GM10248 (cell line): ENCODE measurements at regions not wholly inside any gene's neighbourhood (a gene's known extent, or its start where the extent isn't known, plus 50 kb on each side); places are given as distances from the start of the nearest gene placed in this dataset.
"Not testable (repeated sequence)": the region's sequence is repeated elsewhere in the genome, so short reads cannot be mapped to it uniquely, and the experiment has no call there.

Experiments
- CTCF ChIA-PET: fragments of 300-600 bp; sonication (Branson Sonifier 250); formaldehyde crosslinking; extraction: SDS; loops from one replicate; lab custom pipeline; 2021; ENCODE audit warnings: antibody characterized with exemption; lab: Yijun Ruan, JAX
- POLR2A ChIA-PET: fragments of 350-650 bp; sonication (Branson Sonifier 250); formaldehyde crosslinking; extraction: SDS; loops from one replicate; lab custom pipeline; 2020; ENCODE audit warnings: antibody characterized with exemption; lab: Yijun Ruan, JAX
- DNase-seq: peaks from one replicate; pipeline ENCODE4 v3.0.0; 2012; ENCODE audit errors: extremely low spot score
- TF ChIP-seq, protein P1 (sequence below): IDR thresholded peaks from 2 replicates; pipeline ENCODE4 v1.5.1; 2012; ENCODE audit warnings: mild to moderate bottlenecking, low read depth; ENCODE audit errors: extremely low read depth, missing control alignments, control extremely low read depth

DNA sequence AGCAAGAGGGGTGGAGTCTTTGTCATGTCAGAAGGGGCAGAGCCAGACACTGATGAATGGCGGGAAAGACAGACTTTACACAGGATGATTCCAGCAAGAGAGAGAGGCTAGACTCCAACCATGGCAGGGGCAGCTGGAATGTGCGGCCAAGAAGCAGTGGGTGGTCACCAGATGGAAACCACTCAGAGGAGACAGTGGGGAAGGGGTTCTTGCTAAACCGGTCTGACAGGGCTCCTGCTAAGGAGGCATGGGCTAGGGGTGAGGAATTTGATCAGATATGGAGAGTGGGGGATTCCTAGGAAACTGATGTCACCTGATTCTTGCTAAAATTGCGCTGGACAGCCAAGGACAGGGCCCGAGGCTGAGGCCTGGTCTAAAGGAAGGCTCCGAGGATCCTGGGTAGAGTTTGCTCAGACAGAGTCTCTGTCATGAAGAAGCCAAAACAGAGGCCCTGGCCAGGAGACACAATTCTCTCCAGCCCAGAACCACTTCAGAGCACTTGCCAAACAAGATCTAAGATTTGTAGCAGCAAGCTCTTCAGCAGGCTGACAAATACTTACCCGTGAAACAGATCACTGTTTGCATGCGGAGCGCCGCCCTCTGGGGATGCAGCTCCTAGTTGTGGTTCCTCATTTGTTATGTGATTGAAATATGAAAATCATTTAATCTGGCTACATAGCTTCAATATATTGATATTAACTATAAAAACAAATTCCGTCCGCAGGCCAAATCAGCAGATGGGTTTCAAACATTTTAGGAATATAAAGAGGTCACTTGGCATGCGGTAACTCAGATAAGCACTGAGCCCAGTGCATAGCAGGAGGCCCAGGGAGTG, 377.0 kb downstream of the TCERG1L start:
- POLR2A ChIA-PET, result no interaction called here

GRCh38 chr10:130935128-130935439, 376.4 kb downstream of the TCERG1L start:
- ChIA-PET CTCF (no interaction called here), POLR2A (no interaction called here)
- no peak for DNase-seq
- TF ChIP-seq, protein P1, sequence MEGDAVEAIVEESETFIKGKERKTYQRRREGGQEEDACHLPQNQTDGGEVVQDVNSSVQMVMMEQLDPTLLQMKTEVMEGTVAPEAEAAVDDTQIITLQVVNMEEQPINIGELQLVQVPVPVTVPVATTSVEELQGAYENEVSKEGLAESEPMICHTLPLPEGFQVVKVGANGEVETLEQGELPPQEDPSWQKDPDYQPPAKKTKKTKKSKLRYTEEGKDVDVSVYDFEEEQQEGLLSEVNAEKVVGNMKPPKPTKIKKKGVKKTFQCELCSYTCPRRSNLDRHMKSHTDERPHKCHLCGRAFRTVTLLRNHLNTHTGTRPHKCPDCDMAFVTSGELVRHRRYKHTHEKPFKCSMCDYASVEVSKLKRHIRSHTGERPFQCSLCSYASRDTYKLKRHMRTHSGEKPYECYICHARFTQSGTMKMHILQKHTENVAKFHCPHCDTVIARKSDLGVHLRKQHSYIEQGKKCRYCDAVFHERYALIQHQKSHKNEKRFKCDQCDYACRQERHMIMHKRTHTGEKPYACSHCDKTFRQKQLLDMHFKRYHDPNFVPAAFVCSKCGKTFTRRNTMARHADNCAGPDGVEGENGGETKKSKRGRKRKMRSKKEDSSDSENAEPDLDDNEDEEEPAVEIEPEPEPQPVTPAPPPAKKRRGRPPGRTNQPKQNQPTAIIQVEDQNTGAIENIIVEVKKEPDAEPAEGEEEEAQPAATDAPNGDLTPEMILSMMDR, result no peak

More for the DNA sequence above, 377.0 kb downstream of the TCERG1L start:
- TF ChIP-seq, protein P1, result no peak
- CTCF ChIA-PET, result no interaction called here
- no peak for DNase-seq

DNA sequence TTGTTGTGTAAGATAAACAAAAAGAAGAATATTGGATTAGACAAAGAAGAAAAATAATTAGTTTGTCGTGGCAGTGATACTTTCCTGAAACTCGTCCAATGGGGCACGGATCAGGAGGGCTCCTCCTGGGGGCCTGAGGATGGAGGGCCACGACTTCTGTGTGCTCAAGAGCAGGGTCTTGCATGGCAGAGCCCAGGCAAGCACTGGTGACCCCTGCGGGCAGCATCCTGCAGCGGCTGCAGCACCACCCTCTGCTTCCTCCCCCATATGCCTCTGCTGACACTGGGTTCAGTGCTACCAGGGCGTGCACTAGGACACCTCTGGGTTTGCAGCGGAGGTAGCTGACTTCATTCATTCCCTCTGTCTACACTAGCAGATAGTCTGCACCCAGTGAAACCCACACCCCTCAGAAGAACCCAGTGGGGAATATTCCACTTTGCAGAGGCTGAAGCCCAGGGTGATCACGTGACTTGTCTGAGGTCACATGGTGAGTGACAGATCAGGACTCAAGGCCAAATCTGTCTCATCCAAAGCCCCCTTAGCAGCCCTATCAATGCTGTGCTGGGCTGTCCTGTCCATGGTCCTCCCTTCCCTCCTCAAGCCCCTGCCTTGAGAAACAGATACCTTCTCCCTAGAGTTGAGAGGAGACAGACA, 375.5 kb downstream of the TCERG1L start:
- CTCF ChIA-PET, result interaction anchor here (1.4 kb wide), 1 partner anchor 12 kb away, joined by 4 read pairs; no protein-coding TSS in a partner anchor
- POLR2A ChIA-PET, result no interaction called here
- TF ChIP-seq, protein P1, result no peak
- no peak for DNase-seq

GRCh38 chr10:130936851-130937250, 374.7 kb downstream of the TCERG1L start:
- ChIA-PET CTCF (interaction anchor here (1.4 kb wide), 1 partner anchor 13 kb away, joined by 4 read pairs; no protein-coding TSS in a partner anchor), POLR2A (no interaction called here)
- TF ChIP-seq, protein P1, result no peak
- DNase-seq, result no peak

GRCh38 chr10:130938051-130938450, 373.5 kb downstream of the TCERG1L start:
- CTCF ChIA-PET, result no interaction called here
- POLR2A ChIA-PET, result no interaction called here
- no peak for DNase-seq
- TF ChIP-seq, protein P1, result no peak

- POLR2A ChIA-PET, CTCF ChIA-PET, DNase-seq: not testable (repeated sequence)
These were observed 372.6 kb downstream of the TCERG1L start for GRCh38 chr10:130938891-130939290.

DNA sequence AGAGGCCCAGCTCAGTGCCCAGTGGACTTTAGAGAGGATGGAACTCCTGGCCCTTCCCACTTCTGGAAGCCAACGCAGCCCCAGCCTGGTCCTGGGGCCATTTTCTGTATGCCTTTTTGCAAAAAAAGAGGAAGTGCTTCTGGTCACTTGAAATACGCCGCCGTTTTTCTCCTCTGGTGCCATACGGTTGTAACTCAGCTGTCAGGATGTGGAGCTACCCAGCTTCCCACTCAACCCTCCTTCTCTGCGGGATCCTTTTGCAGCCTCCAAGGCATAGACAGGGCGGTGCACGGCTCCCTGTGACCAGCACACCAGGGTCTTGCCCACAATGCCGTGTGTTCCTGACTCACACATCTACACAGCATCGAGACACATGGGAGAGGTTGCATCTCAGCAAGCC, 369.6 kb downstream of the TCERG1L start:
- POLR2A ChIA-PET, result no interaction called here
- TF ChIP-seq, protein P1, result no peak
- CTCF ChIA-PET, result no interaction called here
- DNase-seq, result no peak
